Activated CD4-positive, alpha-beta T cell treated with anti-CD3 and anti-CD28 coated beads, Interleukin-2, Interleukin-4, amounts not matched to agents 100 ng/mL and 50 ng/mL, durations not matched to agents 16 hours and 8 hours (primary cell): ENCODE measurements at regions not wholly inside any gene's neighbourhood (a gene's known extent, or its start where the extent isn't known, plus 50 kb on each side); places are given as distances from the start of the nearest gene placed in this dataset.
"Not testable (repeated sequence)": the region's sequence is repeated elsewhere in the genome, so short reads cannot be mapped to it uniquely, and the experiment has no call there.

Experiments
- DNase-seq: peaks from one replicate; pipeline ENCODE4 v3.0.0-alpha.2; 2020; ENCODE audit warnings: low spot score

DNA sequence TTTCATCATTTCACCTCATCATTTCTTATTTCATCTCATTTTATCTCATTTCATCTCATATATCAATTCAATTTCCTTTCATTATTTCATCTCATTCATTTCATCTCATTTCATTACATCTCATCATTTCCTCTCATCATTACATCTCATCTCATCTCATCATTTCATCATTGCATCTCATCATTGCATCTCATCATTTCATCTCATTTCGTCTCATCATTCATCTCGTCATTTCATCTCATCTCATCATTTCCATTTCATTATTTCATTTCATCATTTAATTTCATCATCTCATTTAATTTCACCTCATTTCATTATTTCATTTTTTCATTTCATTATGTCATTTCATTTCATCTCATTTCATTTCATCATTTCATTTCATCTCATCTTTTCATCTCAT lies 168.5 kb upstream of the FAM72C start:
- DNase-seq: not testable (repeated sequence)

DNA sequence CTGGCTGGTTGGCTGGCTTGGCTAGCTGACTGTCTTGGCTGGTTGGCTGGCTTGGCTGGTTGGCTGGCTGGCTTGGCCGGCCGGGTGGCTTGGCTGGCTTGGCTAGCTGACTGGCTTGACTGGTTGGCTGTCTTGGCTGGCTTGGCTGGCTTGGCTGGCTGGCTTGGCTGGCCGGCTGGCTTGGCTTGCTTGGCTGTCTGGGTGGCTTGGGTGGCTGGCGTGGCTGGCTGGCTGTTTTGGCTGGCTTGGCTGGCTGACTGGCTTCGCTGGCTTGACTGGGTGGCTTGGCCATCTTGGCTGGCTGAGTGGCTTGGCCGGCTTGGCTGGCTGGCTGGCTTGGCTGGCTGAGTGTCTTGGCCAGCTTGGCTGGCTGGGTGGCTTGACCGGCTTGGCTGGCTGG lies 133.2 kb upstream of the FAM72C start:
- not testable (repeated sequence) for DNase-seq

DNA sequence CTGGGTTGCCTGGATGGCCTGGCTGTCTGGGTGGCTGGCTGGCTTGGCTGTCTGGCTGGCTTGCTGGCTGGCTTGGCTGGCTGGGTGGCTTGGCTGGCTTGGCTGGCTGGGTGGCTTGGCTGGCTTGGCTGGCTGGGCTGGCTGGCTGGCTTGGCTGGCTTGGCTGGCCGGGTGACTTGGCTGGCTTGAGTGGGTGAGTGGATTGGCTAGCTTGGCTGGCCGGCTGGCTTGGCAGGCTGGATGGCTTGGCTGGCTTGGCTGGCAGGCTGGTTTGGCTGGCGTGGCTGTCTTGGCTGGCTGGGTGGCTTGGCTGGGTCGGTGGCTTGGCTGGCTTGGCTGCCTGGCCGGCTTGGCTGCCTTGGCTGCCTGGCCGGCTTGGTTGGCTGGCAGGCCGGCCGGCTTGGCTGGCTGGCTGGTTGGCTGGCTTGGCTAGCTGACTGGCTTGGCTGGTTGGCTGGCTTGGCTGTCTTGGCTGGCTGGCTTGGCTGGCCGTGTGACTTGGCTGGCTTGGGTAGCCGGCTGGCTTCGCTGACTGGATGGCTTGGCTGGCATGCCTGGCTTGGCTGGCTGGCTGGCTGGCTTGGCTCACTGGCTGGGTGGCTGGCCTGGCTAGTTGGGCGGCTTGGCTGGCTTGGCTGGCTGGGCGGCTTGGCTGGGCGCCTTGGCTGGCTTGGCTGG lies 132.4 kb upstream of the FAM72C start:
- DNase-seq: peak; percentile 15

DNA sequence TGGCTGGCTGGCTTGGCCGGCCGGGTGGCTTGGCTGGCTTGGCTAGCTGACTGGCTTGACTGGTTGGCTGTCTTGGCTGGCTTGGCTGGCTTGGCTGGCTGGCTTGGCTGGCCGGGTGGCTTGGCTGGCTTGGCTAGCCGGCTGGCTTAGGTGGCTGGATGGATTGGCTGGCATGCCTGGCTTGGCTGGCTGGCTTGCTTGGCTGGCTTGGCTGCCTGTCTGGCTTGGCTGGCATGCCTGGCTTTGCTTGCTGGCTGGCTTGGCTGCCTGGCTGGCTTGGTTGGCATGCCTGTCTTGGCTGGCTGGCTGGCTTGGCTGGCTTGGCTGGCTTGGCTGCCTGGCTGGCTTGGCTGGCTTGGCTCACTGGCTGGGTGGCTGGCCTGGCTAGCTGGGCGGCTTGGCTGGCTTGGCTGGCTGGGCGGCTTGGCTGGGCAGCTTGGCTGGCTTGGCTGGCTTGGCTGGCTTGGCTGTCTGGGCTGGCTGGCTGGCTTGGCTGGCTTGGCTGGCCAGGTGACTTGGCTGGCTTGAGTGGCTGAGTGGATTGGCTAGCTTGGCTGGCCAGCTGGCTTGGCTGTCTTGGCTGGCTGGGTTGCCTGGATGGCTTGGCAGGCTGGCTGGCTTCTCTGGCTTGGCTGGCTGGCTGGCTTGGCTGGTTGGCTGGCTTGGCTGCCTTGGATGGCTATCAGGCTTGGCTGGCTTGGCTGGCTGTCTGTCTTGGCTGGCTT lies 131.5 kb upstream of the FAM72C start:
- peak; percentile 22 for DNase-seq

- not testable (repeated sequence) for DNase-seq
These were observed 130.4 kb upstream of the FAM72C start for GRCh38 chr1:144102046-144102745.

- DNase-seq: no peak
These were observed 129.7 kb upstream of the FAM72C start for GRCh38 chr1:144101397-144102045.

DNA sequence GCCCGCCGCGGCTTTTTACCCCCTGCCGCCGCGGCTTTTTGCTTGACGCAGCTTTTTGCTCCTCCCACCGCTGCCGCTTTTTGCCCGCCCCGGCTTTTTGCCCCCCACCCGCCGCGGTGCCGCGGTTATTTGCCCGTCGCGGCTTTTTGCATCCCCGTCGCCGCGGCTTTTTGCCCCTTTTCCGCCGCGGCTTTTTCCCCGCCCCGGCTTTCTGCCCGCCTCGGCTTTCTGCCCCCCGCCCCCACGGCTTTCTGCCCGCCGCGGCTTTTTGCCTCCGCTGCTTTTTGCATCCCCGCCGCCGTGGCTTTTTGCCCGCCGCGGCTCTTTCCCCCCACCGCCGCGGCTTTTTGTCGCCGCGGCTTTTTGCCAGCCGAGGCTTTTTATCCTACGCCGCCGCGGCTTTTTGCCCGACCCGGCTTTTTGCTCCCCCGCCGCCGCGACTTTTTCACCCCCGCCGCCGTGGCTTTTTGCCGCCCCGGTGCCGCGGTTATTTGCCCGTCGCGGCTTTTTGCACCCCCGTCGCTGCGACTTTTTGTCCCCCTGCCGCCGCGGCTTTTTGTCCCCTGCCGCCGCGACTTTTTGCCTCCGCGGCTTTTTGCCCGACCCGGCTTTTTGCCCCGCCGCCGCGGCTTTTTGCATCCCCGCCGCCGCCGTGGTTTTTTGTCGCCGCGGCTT lies 105.5 kb upstream of the FAM72C start:
- not testable (repeated sequence) for DNase-seq

DNA sequence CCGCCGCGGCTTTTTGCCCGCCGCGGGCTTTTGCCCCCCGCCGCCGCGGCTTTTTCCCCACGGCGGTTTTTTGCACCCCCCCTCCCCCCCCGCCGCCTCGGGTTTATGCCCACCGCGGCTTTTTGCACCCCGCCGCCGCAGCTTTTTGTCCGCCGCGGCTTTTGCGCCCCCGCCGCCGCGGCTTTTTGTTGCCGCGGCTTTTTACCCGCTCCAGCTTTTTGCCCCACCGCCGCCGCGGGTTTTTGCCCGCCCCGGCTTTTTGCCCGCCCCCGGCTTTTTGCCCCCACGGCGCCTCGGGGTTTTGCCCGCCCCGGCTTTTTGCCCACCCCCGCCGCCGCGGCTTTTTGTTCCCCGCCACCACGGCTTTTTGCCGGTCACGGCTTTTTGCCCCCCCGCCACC lies 104.9 kb upstream of the FAM72C start:
- DNase-seq: not testable (repeated sequence)

GRCh38 chr1:144070394-144071053 lies 98.7 kb upstream of the FAM72C start:
- not testable (repeated sequence) for DNase-seq

DNA sequence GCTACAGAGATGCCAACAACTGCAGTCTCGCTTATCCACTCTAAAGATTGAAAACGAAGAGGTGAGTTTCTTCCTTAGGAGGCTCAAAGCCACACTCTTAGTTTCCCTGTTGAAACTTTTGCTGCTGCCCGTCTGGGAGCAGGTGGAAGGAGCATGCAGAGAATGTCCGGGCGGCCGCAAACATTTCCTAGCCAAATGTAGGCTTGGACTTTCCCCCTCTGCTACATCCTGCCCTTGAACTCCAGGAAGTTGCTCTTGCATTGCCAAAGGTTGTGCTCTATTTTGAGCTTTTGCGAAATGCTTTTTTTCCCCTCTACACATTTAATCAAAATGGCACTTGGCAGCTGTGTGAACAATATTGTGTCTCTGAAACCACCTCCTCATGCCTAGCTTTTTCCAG lies 95.3 kb upstream of the FAM72C start:
- not testable (repeated sequence) for DNase-seq

GRCh38 chr1:144066071-144066813 lies 94.5 kb upstream of the FAM72C start:
- DNase-seq: not testable (repeated sequence)

DNA sequence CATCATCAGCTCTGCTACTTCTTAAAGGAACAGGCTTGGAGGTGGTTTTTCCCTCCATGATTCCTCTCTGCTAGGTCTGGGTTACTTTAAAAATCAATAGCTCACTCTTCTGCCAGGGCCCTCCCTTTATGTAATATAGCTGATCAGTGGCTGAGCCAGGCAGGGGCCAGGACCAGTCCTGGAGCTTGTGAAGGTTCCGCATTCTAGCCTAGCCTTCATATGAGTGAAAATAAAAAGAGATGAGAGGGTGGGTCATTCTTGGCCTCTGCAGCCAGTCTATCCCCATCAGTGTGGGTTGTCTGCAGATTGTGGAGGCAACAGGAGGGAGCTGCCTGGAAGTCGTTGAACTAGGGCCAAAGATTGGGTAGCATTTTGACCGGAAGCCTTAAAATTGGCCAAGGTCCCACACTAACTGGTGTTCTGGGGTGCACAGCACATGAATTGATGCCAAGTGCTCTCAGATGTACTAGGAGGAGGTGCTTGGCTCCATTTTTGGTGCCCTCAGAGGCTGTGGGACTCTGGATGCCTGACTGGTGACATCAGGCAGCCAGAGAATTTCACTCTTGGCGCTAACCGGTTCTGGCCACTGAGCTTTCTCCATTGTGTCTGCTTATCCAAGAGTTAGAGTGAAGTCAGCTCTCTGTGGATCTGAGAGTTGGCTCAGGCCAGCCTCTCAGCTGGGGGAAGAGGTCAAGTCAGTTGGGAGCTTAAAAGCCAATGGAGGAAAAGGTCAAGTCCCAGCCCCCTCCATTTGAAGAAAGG lies 93.7 kb upstream of the FAM72C start:
- not testable (repeated sequence) for DNase-seq

DNA sequence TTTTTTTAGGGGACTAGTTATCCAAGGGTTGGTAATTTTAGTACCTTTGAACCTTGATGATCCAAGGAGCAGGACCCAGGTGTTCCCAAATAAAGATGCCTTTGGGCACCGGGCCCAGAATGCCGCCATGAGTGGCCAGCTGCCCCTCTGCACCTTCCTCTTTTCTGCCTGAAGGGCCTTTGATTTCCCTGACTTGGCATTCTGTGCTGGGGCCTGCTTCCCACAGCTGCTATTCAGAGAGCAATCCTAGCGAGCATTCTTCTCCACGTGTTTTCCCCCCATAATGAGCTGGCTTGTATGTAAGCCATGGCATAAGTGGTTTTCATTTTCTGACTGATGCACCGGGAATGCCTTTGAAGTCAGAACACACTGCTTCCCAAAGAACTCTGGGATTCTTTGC lies 77.6 kb upstream of the FAM72C start:
- DNase-seq: not testable (repeated sequence)

DNA sequence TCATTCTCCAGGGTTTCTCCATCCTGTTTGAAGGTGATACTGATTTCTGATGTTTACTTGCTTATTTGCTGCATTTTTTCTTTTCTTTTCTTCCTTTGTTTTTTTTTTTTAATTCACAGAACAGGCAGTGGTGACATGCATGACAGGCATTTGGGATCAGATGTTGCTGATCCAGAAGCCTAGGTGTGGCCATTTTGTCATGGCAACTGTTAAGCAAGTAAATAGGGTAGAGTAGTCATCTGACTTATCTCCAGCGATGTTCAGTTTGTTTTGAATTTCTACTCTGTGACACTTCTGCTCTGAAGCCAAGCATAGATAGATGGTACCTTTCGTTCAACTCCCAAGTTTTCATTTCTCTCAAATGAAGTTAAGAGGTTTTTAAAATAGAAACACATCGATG lies 74.9 kb upstream of the FAM72C start:
- not testable (repeated sequence) for DNase-seq

GRCh38 chr1:144045751-144046546 lies 74.2 kb upstream of the FAM72C start:
- peak; percentile 55 for DNase-seq

GRCh38 chr1:144042251-144042650 lies 70.5 kb upstream of the FAM72C start:
- DNase-seq: not testable (repeated sequence)

- DNase-seq: not testable (repeated sequence)
These were observed 68.5 kb upstream of the FAM72C start for GRCh38 chr1:144040293-144040692.

DNA sequence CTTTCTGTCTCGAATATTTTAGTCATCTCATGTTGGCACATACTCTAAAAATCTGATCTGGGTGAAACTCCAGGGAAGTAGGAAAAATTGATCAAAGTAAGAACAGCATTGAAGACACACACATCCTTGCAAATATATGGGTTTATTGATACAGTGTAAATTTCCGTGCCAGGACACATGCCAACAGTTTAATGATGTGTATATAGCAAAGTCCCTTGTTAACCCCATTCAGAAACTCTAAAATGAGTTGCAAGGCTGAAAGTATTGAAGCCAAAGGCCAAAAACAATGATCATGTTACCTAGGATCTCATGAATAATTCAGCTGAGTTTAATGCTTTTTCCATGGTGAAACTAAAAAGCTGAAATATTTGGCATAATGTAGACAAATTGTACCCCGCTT lies 62.3 kb upstream of the FAM72C start:
- DNase-seq: not testable (repeated sequence)

GRCh38 chr1:144031550-144031949 lies 59.8 kb upstream of the FAM72C start:
- DNase-seq: not testable (repeated sequence)
